NB4 (cell line): ENCODE measurements at regions not wholly inside any gene's neighbourhood (a gene's known extent, or its start where the extent isn't known, plus 50 kb on each side); places are given as distances from the start of the nearest gene placed in this dataset.

Experiments
- DNase-seq: peaks from one replicate; pipeline ENCODE4 v3.0.0; 2010; ENCODE audit warnings: low read depth
- H3K4me3 ChIP-seq: one replicate; pipeline ENCODE4 v1.5.1; 2011; ENCODE audit warnings: mild to moderate bottlenecking, low read depth, low read length, moderate library complexity
- CTCF ChIP-seq: IDR thresholded peaks from one replicate; pipeline ENCODE4 v1.5.1; 2012; ENCODE audit warnings: low read depth, low read length
- MAX ChIP-seq: IDR thresholded peaks from 2 replicates; pipeline ENCODE4 v1.6.1; 2011; ENCODE audit warnings: low read depth, low read length
- MYC ChIP-seq: IDR thresholded peaks from 2 replicates; pipeline ENCODE4 v1.6.1; 2011; ENCODE audit warnings: low read depth, low read length
- POLR2A ChIP-seq: IDR thresholded peaks from 2 replicates; pipeline ENCODE4 v1.6.1; 2011; ENCODE audit warnings: mild to moderate bottlenecking; ENCODE audit not compliant: insufficient read length; ENCODE audit errors: extremely low read depth

DNA sequence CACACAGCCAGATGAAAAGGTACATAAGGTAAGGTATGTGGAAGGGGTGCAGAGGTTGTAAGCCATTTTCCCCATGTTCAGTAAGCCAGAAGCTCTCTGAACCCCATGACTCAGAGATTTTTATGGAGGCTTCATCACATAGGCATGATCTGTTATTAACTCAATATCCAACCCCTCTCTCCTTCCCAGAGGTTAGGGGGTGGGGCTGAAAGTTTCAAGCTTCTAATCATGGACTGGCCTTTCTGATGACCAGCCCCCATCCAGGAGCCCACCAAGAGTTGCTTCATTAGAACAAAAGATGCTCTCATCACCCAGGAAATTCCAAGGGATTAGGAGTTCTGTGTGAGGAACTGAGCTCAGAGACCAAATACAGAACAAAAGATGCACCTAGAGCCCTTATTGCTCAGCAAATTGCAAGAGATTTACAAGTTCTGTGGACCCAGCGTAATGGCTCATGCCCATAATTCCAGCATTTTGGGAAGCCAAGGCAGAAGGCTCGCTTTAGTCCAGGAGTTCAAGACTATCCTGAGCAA is 103.2 kb upstream of the DAAM1 start:
- TF ChIP-seq CTCF (no peak), MAX (no peak), MYC (no peak), POLR2A (no peak)
- H3K4me3 ChIP-seq: no peak overlapping the region
- no peak for DNase-seq

- no peak overlapping the region for H3K4me3 ChIP-seq
- TF ChIP-seq MAX (no peak), CTCF (no peak), MYC (no peak), POLR2A (no peak)
- DNase-seq: no peak
These were observed 102.1 kb upstream of the DAAM1 start for GRCh38 chr14:59086241-59086882.

DNA sequence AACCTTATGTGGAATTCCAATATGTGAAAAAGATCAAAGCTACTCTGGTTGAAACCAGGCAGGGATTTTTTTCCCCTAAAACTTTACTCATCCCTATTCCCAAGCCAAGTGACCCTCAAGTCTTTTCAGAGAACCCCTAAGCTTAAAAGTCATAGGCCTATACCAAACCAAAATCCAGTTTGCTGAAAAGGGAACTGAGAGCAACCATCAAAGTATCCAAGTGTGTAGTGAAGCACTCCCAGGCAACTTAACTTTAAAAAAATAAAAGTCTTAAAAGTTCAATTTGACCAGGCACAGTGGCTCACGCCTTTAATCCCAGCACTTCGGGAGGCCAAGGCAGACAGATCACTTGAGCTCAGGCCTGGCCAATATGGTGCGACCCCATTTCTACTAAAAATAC is 101.2 kb upstream of the DAAM1 start:
- no peak for TF ChIP-seq CTCF
- no peak for TF ChIP-seq MYC
- no peak for TF ChIP-seq POLR2A
- TF ChIP-seq MAX: no peak
- DNase-seq: no peak
- no peak overlapping the region for H3K4me3 ChIP-seq

GRCh38 chr14:59087711-59088110 is 100.8 kb upstream of the DAAM1 start:
- no peak overlapping the region for H3K4me3 ChIP-seq
- TF ChIP-seq POLR2A (no peak), MYC (no peak), CTCF (no peak)
- no peak for DNase-seq

GRCh38 chr14:59090572-59090971 is 97.9 kb upstream of the DAAM1 start:
- H3K4me3 ChIP-seq: no peak overlapping the region
- DNase-seq: no peak
- no peak for TF ChIP-seq POLR2A
- TF ChIP-seq CTCF: no peak
- no peak for TF ChIP-seq MAX
- TF ChIP-seq MYC: no peak
